ENCODE measurements at regions not wholly inside any gene's neighbourhood (a gene's known extent, or its start where the extent isn't known, plus 50 kb on each side); places are given as distances from the start of the nearest gene placed in this dataset.
A peak's percentile ranks its signal among the peaks of the same experiment; 100 is the strongest.

- Histone ChIP-seq H3K79me2 (ENCODE audit: insufficient read depth, low read length) (no peaks in the 10 kb centered on the region), H3K27ac (ENCODE audit: low read depth, low read length) (no peak overlapping the region), H3K36me3 (ENCODE audit: insufficient read depth, low read length) (no peaks in the 10 kb centered on the region), H3K27me3 (ENCODE audit: insufficient read depth, low read length) (peaks cover 8% of the 10 kb centered on the region), H3K4me2 (ENCODE audit: insufficient read depth, low read length) (peak overlapping the region; percentile 66), H3K9me3 (ENCODE audit: low read depth, low read length) (no peaks in the 10 kb centered on the region), H3K4me3 (ENCODE audit: insufficient read depth, low read length) (peak overlapping the region; percentile 5), H4K20me1 (ENCODE audit: insufficient read depth, low read length) (no peaks in the 10 kb centered on the region), H2AFZ (ENCODE audit: low read length) (no peak overlapping the region), H3K4me1 (ENCODE audit: insufficient read depth, low read length) (no peaks in the 10 kb centered on the region)
- DNase-seq (ENCODE audit: insufficient read length, low spot score, missing footprints), result no peak
- no peak for TF ChIP-seq CTCF (IDR thresholded peaks at IDR 0.05; ENCODE audit: extremely low read depth, low read depth, low read length)
These were observed 180.5 kb downstream of the TRIM27 start for GRCh38 chr6:28743271-28743789.

- no peak overlapping the region for H3K27ac ChIP-seq (ENCODE audit: low read depth, low read length)
- no peak for TF ChIP-seq CTCF (IDR thresholded peaks at IDR 0.05; ENCODE audit: extremely low read depth, low read depth, low read length)
- no peaks in the 10 kb centered on the region for H3K9me3 ChIP-seq (ENCODE audit: low read depth, low read length)
- no peak for DNase-seq (ENCODE audit: insufficient read length, low spot score, missing footprints)
- no peaks in the 10 kb centered on the region for H3K27me3 ChIP-seq (ENCODE audit: insufficient read depth, low read length)
- no peaks in the 10 kb centered on the region for H4K20me1 ChIP-seq (ENCODE audit: insufficient read depth, low read length)
- H3K4me1 ChIP-seq (ENCODE audit: insufficient read depth, low read length), result no peaks in the 10 kb centered on the region
- no peak overlapping the region for H3K4me2 ChIP-seq (ENCODE audit: insufficient read depth, low read length)
- no peak overlapping the region for H3K4me3 ChIP-seq (ENCODE audit: insufficient read depth, low read length)
- H2AFZ ChIP-seq (ENCODE audit: low read length), result no peak overlapping the region
- no peaks in the 10 kb centered on the region for H3K79me2 ChIP-seq (ENCODE audit: insufficient read depth, low read length)
- H3K36me3 ChIP-seq (ENCODE audit: insufficient read depth, low read length), result no peaks in the 10 kb centered on the region
These were observed 176.6 kb downstream of the TRIM27 start for GRCh38 chr6:28747083-28747630.

DNA sequence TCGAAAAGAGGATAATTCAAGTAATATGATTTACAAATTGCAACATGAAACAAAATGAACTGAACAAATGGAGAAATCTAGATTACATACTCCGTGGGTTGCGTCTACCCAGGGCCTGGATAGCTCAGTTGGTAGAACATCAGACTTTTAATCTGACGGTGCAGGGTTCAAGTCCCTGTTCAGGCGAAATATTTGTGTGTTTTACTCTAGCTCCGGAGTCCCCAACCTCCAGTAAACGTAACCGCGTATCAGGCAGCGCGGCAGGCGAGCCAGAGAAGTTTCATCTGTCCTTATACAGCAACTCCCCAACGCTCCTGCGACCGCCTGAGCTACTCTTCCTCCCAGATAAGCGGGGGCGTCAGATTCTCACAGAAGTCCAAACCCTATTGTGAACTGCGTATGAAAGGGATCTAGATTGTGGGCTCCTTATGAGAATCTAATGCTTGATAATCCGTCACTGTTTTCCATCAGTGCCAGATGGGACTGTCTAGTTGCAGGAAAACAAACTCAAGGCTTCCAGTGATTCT lies 176.1 kb downstream of the TRIM27 start:
- no peaks in the 10 kb centered on the region for H3K79me2 ChIP-seq (ENCODE audit: insufficient read depth, low read length)
- no peak overlapping the region for H3K4me2 ChIP-seq (ENCODE audit: insufficient read depth, low read length)
- no peaks in the 10 kb centered on the region for H3K36me3 ChIP-seq (ENCODE audit: insufficient read depth, low read length)
- no peaks in the 10 kb centered on the region for H4K20me1 ChIP-seq (ENCODE audit: insufficient read depth, low read length)
- H3K4me3 ChIP-seq (ENCODE audit: insufficient read depth, low read length), result no peak overlapping the region
- DNase-seq (ENCODE audit: insufficient read length, low spot score, missing footprints), result no peak
- no peaks in the 10 kb centered on the region for H3K27me3 ChIP-seq (ENCODE audit: insufficient read depth, low read length)
- no peaks in the 10 kb centered on the region for H3K9me3 ChIP-seq (ENCODE audit: low read depth, low read length)
- TF ChIP-seq CTCF (IDR thresholded peaks at IDR 0.05; ENCODE audit: extremely low read depth, low read depth, low read length), result no peak
- H3K27ac ChIP-seq (ENCODE audit: low read depth, low read length), result no peak overlapping the region
- no peak overlapping the region for H2AFZ ChIP-seq (ENCODE audit: low read length)
- H3K4me1 ChIP-seq (ENCODE audit: insufficient read depth, low read length), result no peaks in the 10 kb centered on the region

DNA sequence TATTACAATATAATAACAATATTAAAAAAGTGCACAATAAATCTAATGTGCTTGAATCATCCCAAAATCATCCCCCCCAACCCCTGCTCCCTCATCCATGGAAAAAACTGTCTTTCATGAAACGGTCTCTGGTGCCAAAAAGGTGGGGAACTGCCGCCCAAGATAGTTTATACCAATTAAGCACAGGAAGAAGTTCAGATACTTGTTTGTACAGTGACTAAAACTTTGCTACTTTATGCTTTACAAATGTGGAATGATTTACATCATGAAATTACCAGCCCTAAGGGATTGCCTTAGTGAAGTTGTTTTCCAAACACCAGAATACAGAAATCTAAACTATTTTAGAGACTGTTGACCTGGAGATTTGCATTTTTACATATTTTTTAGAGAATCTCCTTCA lies 175.6 kb downstream of the TRIM27 start:
- no peaks in the 10 kb centered on the region for H4K20me1 ChIP-seq (ENCODE audit: insufficient read depth, low read length)
- no peaks in the 10 kb centered on the region for H3K27me3 ChIP-seq (ENCODE audit: insufficient read depth, low read length)
- no peaks in the 10 kb centered on the region for H3K36me3 ChIP-seq (ENCODE audit: insufficient read depth, low read length)
- H3K9me3 ChIP-seq (ENCODE audit: low read depth, low read length), result no peaks in the 10 kb centered on the region
- H3K4me3 ChIP-seq (ENCODE audit: insufficient read depth, low read length), result no peak overlapping the region
- no peak overlapping the region for H3K27ac ChIP-seq (ENCODE audit: low read depth, low read length)
- DNase-seq (ENCODE audit: insufficient read length, low spot score, missing footprints), result no peak
- H3K79me2 ChIP-seq (ENCODE audit: insufficient read depth, low read length), result no peaks in the 10 kb centered on the region
- no peak for TF ChIP-seq CTCF (IDR thresholded peaks at IDR 0.05; ENCODE audit: extremely low read depth, low read depth, low read length)
- H3K4me1 ChIP-seq (ENCODE audit: insufficient read depth, low read length), result no peaks in the 10 kb centered on the region
- no peak overlapping the region for H2AFZ ChIP-seq (ENCODE audit: low read length)
- no peak overlapping the region for H3K4me2 ChIP-seq (ENCODE audit: insufficient read depth, low read length)
